CD4-positive, alpha-beta T cell treated with Interleukin-4 for 4 hours (primary cell): ENCODE measurements at regions not wholly inside any gene's neighbourhood (a gene's known extent, or its start where the extent isn't known, plus 50 kb on each side); places are given as distances from the start of the nearest gene placed in this dataset.
"Not testable (repeated sequence)": the region's sequence is repeated elsewhere in the genome, so short reads cannot be mapped to it uniquely, and the experiment has no call there.

ENCODE experiments used
- DNase-seq: peaks from one replicate; pipeline ENCODE4 v3.0.0-alpha.2; 2020

GRCh38 chr1:234957330-234958065 lies 171.1 kb downstream of the TOMM20 start:
- no peak for DNase-seq

- DNase-seq, result no peak
These were observed 171.8 kb downstream of the TOMM20 start for GRCh38 chr1:234956821-234957329.

- DNase-seq, result no peak
These were observed 173.4 kb downstream of the TOMM20 start for GRCh38 chr1:234955107-234955731.

DNA sequence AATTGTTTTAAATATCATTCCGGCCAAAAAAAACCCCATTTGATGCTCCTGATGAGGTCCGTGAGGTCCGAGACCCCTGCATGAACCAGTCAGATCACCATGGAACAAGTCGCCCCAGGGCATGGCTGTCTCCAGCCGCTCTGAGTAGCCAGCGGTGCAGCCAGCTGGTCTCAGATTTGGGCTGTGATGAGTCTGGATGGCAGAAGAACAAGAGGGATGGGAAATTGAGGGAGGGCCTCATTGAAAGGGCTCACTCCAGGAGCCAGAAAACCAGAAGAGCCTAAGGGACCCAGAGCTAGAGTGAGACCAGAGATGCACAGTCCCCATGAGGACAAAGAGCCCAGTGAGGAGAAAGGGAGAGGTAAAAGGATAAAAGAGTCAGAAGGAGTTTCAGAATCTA lies 174.0 kb downstream of the TOMM20 start:
- DNase-seq, result no peak

- DNase-seq, result no peak
These were observed 174.8 kb downstream of the TOMM20 start for GRCh38 chr1:234953655-234954405.

DNA sequence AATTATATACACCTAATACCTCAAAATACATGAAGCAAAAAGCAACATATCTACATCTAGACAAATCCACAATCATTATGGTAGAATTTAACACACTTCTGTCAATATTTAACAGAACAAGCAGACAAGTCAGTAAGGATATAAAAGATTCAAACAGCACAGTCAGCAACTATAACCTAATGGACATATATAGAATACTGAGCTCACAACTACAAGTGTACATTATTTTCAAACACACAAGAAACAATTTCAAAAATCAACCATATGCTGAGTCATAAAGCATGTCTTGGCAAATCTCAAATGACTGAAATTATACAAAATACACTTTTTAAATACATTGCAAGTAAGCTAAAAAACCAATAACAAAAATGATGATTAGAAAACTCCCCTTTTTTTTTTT lies 178.0 kb downstream of the TOMM20 start:
- no peak for DNase-seq

GRCh38 chr1:234949528-234949927 lies 179.1 kb downstream of the TOMM20 start:
- DNase-seq, result not testable (repeated sequence)

DNA sequence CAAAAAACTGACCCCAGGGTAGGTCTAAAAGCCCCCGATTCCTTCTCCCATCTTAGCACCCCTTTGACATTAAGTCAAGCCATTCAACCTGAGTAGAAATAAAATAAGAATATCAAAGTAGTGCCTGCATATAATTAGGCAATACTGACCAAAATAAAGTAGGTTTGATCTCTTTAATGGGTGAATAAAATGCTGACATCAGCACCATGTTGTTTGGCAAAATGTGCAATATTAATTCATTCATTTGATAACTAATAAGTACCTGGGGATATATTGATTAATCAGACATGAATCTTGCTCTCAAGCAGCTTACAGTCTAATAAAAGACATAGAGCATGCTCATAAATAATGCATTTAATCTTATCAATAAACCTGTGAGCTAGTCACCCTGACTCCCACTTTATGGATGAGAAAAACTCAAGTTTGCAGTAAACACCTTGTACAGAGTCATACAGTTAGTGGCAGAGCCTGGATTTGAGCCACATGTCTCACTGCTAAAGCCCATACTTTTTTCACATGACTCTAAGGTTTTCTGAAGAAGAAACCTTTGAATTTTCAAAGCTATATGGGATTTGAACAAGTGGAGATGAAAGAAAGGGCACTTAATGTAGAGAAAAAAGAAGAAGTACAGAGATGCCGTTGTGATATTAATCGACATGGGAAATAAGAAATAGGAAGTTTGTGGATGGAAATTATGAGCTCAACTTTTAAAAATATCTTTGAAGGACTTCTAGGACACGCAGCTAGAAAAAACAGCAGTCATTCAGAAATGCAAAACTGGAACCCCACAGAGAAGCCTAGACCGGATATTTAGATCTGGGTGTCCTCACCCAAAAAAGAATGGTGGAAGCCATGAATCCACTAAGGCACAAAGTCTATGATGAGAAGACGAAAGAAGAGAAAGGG lies 183.9 kb downstream of the TOMM20 start:
- DNase-seq, result no peak

- no peak for DNase-seq
These were observed 184.7 kb downstream of the TOMM20 start for GRCh38 chr1:234943836-234944402.

GRCh38 chr1:234942879-234943506 lies 185.6 kb downstream of the TOMM20 start:
- no peak for DNase-seq

DNA sequence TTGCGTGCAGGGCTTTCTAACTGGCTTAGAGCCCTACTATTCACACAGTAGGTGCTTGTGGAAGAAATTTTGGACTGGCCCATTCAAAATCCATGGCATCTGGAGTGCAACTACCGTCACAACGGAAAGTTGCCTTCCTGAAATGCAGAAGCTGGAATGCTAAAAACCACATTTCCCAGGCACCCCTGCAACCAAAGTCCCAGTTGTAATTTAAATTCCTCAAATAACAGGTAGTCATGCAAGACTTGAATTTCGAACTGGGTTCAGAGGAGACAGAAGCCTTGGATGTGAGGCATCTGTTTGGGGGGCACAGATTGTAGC lies 186.7 kb downstream of the TOMM20 start:
- no peak for DNase-seq

GRCh38 chr1:234941321-234942011 lies 187.2 kb downstream of the TOMM20 start:
- DNase-seq, result no peak

GRCh38 chr1:234940841-234941240 lies 187.8 kb downstream of the TOMM20 start:
- DNase-seq, result no peak

GRCh38 chr1:234938924-234939323 lies 189.7 kb downstream of the TOMM20 start:
- DNase-seq, result no peak

GRCh38 chr1:234938135-234938534 lies 190.5 kb downstream of the TOMM20 start:
- DNase-seq, result no peak

- no peak for DNase-seq
These were observed 191.8 kb downstream of the TOMM20 start for GRCh38 chr1:234936612-234937389.

DNA sequence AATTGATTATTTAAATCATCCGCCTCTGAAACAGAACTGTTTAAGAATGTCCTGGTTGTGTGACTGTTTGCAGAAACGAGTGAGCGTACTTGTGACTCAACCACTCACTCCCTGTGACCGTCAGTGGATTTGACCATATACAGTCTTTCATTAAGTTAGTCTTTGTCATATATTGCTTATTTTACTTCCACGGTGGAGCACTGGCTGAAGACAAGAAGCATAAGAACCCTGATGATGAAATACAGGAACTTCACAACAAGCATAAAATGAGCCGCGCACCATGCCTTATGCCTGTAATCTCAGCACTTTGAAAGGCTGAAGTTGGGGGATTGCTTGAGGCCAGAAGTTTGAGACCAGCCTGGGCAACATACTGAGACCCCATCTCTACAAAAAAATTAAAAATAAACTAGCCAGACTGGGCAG lies 194.0 kb downstream of the TOMM20 start:
- no peak for DNase-seq

DNA sequence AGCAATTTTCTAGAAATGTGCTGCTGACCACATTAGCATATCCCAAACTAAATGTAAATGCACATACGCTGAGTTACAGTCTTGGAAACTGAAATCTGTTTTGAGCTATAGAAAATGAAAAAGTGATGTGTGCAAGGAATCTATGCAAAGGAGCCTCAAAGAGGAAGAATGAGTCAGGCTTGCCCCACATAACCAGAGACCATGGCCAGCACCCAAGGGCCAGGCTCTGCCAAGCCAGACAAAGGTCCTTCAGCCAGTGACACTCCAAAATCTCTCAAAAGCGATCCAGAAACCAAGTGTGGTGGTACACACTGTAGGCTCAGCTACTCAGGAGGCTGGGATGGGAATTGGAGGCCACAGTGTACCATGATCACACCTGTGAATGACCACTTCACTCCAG lies 195.2 kb downstream of the TOMM20 start:
- no peak for DNase-seq

DNA sequence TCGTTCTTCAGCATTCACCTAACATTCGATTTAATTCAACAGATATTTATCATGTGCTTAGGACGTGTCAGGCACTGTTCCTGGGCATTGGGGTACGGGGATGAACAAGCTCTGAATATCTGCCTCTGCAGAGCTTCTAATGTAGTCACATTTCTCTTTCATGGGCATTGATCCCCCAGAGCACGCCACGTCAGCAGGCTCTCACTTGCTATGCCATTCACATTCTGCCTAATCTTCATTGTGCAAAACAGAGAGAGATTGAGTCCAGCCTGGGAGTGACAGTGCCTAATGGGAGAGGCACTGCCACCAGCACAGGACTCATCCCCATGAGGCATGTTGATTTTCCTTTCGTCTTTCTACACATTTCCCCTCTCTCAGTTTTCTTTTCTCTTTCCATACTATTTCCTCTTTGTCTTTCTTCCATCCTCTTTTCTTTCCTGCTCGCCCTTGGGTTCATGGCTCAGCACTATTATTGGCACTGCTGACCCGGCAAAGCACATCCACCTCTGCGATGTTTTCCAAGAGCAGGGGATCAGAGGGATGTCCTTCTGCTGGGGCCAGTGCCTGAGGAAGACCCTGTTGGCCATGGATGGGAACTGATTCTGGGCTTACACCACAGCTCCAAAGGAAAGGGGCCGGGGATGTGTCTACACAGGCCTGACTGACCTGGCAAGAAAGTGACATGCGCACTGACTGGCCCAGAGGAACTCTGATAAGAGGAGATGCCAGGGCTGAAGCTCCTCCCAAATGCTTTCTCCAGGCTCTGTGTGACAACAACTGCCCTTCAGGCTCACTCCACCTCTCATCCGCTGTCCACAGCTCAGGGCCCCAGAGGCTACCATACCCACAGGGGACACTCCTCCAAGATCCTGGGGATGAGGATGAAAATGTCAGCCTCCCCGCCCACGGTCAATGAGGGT lies 195.9 kb downstream of the TOMM20 start:
- DNase-seq, result no peak
